GM19240 (cell line): ENCODE measurements at regions not wholly inside any gene's neighbourhood (a gene's known extent, or its start where the extent isn't known, plus 50 kb on each side); places are given as distances from the start of the nearest gene placed in this dataset.

Experiments used
- DNase-seq: peaks from one replicate; pipeline ENCODE4 v3.0.0; 2011; ENCODE audit warnings: low spot score; ENCODE audit not compliant: insufficient read length

- no peak for DNase-seq
These were observed 808.0 kb upstream of the CCDC179 start for GRCh38 chr11:23668324-23668723.

GRCh38 chr11:23673366-23673765 lies 813.1 kb upstream of the CCDC179 start:
- DNase-seq: no peak

- no peak for DNase-seq
These were observed 814.6 kb upstream of the CCDC179 start for GRCh38 chr11:23674866-23675265.

GRCh38 chr11:23679041-23679440 lies 817.8 kb upstream of the LUZP2 start:
- DNase-seq: no peak

- no peak for DNase-seq
These were observed 816.9 kb upstream of the LUZP2 start for GRCh38 chr11:23679981-23680380.

GRCh38 chr11:23680488-23681230 lies 816.2 kb upstream of the LUZP2 start:
- DNase-seq: no peak

GRCh38 chr11:23684701-23685100 lies 812.2 kb upstream of the LUZP2 start:
- no peak for DNase-seq

- DNase-seq: no peak
These were observed 808.9 kb upstream of the LUZP2 start for GRCh38 chr11:23687991-23688390.

- DNase-seq: no peak
These were observed 808.4 kb upstream of the LUZP2 start for GRCh38 chr11:23688411-23688810.

GRCh38 chr11:23688835-23689234 lies 808.0 kb upstream of the LUZP2 start:
- DNase-seq: no peak

- DNase-seq: no peak
These were observed 800.0 kb upstream of the LUZP2 start for GRCh38 chr11:23696688-23697415.

GRCh38 chr11:23704183-23704582 lies 792.7 kb upstream of the LUZP2 start:
- no peak for DNase-seq

GRCh38 chr11:23711981-23712380 lies 784.9 kb upstream of the LUZP2 start:
- DNase-seq: no peak

GRCh38 chr11:23719016-23719415 lies 777.8 kb upstream of the LUZP2 start:
- DNase-seq: no peak

- DNase-seq: no peak
These were observed 773.0 kb upstream of the LUZP2 start for GRCh38 chr11:23723861-23724260.

- no peak for DNase-seq
These were observed 771.1 kb upstream of the LUZP2 start for GRCh38 chr11:23725752-23726151.

GRCh38 chr11:23727387-23727786 lies 769.5 kb upstream of the LUZP2 start:
- DNase-seq: no peak

GRCh38 chr11:23727794-23728193 lies 769.1 kb upstream of the LUZP2 start:
- no peak for DNase-seq

GRCh38 chr11:23729088-23729487 lies 767.8 kb upstream of the LUZP2 start:
- no peak for DNase-seq

- DNase-seq: no peak
These were observed 766.4 kb upstream of the LUZP2 start for GRCh38 chr11:23730307-23730998.

- DNase-seq: no peak
These were observed 764.8 kb upstream of the LUZP2 start for GRCh38 chr11:23732026-23732425.

GRCh38 chr11:23746896-23747295 lies 750.0 kb upstream of the LUZP2 start:
- DNase-seq: no peak
